SK-N-MC (cell line): ENCODE measurements at regions not wholly inside any gene's neighbourhood (a gene's known extent, or its start where the extent isn't known, plus 50 kb on each side); places are given as distances from the start of the nearest gene placed in this dataset.
"Not testable (repeated sequence)": the region's sequence is repeated elsewhere in the genome, so short reads cannot be mapped to it uniquely, and the experiment has no call there.

Source experiments
- DNase-seq: peaks from one replicate; pipeline ENCODE4 v3.0.0-alpha.2; 2011; ENCODE audit warnings: low read depth, low spot score
- H3K27ac ChIP-seq: fragments of 200-600 bp; sonication (generic); 2 replicates; pipeline ENCODE4 v1.5.1; 2016; ENCODE audit warnings: mixed run types
- H3K36me3 ChIP-seq: fragments of 200-600 bp; sonication (generic); 2 replicates; pipeline ENCODE4 v1.6.1; 2017; ENCODE audit warnings: antibody characterized with exemption, low read length, mixed read lengths; ENCODE audit not compliant: insufficient read depth
- H3K4me3 ChIP-seq: fragments of 200-600 bp; sonication (generic); 2 replicates; pipeline ENCODE4 v1.5.1; 2016
- H3K9ac ChIP-seq: fragments of 200-600 bp; sonication (generic); 2 replicates; pipeline ENCODE4 v1.8.0; 2017; ENCODE audit warnings: mixed run types, mixed read lengths; ENCODE audit not compliant: insufficient read length
- H3K9me3 ChIP-seq: fragments of 200-600 bp; sonication (generic); 2 replicates; pipeline ENCODE4 v1.6.1; 2017; ENCODE audit warnings: low read depth, mild to moderate bottlenecking, antibody characterized with exemption, low read length, moderate library complexity, mixed read lengths
- EZH2 ChIP-seq: fragments of 200-600 bp; sonication (generic); IDR thresholded peaks from one replicate; pipeline ENCODE4 v1.6.1; 2017; ENCODE audit warnings: antibody characterized with exemption
- FOXP2 ChIP-seq: optimal IDR thresholded peaks from 2 replicates; pipeline ENCODE3; 2011; ENCODE audit warnings: mild to moderate bottlenecking, moderate library complexity; ENCODE audit not compliant: insufficient read depth; ENCODE audit errors: extremely low read length, control extremely low read depth
- POLR2AphosphoS5 ChIP-seq: IDR thresholded peaks from 2 replicates; pipeline ENCODE4 v1.6.1; 2012; ENCODE audit warnings: mild to moderate bottlenecking, low read depth, low read length, borderline replicate concordance

DNA sequence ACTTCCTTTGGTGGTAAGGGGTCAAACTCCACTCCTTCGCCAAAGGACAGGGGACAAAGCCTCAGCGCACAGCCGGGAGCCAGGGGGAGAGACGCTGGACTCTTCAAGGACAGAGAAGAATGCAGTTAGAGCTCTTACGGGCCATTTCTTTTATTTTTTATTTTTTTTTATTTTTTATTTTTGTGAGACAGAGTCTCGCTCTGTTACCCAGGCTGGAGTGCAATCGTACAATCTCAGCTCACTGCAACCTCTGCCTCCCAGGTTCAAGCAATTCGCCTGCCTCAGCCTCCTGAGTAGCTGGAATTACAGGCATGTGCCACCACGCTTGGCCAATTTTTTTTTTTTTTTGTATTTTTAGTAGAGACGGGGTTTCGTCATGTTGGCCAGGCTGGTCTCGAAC, 93.2 kb upstream of the RPH3AL start, which contains the start of gene RFLNB:
Gene RFLNB (minus strand): TSS at position 101 of the 400 bp plus-strand sequence.
- not testable (repeated sequence) for H3K27ac ChIP-seq, DNase-seq, H3K9me3 ChIP-seq, H3K36me3 ChIP-seq, H3K4me3 ChIP-seq, H3K9ac ChIP-seq

DNA sequence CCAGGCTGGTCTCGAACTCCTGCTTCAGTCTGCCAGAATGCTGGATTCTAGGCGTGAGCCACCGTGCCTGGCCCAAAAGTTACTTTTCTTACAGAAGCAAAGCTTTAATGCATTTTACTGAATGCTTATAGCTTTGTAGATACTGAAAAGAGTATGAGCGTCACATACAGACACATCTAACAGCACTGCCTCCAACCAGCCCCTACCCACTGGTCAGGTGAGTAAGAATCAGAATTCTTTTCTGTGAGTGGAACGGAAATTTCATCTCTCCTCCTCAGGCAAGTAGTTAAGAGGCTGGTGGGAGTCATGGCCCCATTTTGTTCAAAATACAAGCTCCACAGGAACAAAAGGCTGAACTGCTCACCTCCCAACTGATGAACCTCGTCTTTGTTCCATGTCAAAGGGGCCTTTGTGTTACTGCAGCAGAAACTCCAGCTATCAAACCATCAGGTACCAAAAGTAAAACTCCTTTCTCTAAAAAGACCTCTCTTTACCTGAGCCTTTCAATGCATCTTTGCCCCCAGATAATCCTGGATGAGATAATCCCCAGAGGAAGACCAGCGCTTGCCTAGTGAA, 92.4 kb upstream of the RPH3AL start:
- Histone ChIP-seq H3K27ac (no peak overlapping the region), H3K9ac (no peak overlapping the region), H3K4me3 (no peak overlapping the region), H3K36me3 (no peaks in the 10 kb centered on the region), H3K9me3 (no peaks in the 10 kb centered on the region)
- DNase-seq: no peak
- TF ChIP-seq POLR2AphosphoS5 (no peak), EZH2 (no peak), FOXP2 (no peak)

DNA sequence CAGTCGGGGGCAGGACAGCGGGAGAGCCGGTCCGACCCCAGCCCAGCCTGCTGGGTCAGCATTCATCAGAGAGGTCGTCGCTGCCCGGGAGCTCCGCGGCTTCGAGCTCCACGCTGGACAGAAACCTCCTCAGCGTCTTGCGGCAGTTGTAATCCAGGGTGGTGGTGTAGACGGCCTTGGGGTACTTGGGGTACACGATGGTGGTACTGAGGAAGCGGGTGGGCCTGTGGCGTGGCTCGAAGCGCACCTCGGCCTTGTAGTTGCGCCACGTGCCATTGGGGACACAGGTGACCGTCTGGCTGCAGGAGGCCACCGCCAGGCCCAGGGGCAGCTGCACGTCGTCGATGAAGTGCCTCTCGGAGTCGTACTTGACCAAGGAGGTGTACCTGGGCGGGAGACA, 90.5 kb upstream of the RPH3AL start:
- Histone ChIP-seq H3K36me3 (no peaks in the 10 kb centered on the region), H3K4me3 (no peak overlapping the region), H3K27ac (no peak overlapping the region), H3K9ac (no peak overlapping the region), H3K9me3 (no peaks in the 10 kb centered on the region)
- TF ChIP-seq EZH2 (no peak), POLR2AphosphoS5 (no peak), FOXP2 (no peak)
- DNase-seq: no peak

DNA sequence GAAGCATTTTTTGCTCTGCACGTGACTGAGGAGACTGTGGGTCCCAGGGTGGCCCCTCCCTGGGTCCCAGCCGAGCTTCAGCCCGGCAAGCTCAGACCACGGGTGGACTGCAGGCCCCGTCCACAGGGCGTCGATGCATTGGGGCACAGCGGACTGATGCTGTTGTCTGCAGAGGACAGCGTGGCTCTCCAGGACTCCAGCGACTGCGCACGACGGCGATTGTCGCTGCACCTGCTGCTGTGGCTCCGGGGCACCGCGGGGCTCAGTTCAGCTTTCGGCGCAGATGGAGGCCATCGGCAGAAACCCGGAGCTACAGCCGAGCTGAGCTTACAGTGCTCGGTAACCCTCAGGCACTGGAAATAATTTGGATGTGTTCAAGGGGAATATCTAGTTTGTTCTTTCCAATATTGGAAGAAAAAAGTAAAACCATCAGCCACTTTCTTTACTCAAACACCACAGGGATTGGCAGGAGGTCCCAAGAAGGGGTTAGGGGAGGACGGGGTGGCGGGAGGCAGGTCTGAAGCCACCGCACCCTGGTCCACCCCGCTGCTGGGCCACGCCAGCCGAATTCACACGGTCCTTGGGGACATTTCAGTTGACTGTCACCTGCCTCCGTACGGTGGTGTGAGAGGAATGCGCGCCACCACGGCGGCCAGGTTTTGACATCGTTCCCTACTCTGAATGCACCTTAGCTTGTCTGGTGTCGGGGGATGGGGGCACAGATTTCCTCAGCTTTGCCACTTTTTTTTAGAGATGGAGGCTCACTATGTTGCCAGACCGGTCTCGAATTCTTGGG, 88.7 kb upstream of the RPH3AL start:
- no peak overlapping the region for H3K4me3 ChIP-seq
- DNase-seq: no peak
- peaks cover 4% of the 10 kb centered on the region; the same call in 1 of the 2 replicates for H3K9me3 ChIP-seq
- H3K27ac ChIP-seq: no peak overlapping the region
- no peaks in the 10 kb centered on the region for H3K36me3 ChIP-seq
- TF ChIP-seq FOXP2 (no peak), EZH2 (no peak), POLR2AphosphoS5 (no peak)
- H3K9ac ChIP-seq: no peak overlapping the region

DNA sequence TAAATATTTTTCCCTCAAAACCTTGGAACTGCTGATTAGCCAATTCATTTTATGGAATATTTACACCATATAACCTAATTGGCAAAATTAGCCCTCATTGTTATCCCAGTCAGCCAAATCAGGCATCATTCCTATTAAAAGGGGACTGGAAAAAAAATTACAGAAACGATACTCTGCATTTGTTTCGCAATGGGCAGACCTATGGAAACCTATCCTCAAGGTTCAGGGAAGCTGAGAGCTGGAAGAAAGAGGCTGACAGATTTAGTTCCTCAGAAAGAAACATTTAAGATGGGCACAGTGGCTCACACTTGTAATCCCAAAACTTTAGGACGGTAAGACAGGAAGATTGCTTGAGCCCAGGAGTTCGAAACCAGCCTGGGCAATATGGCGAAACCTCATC, 85.6 kb upstream of the RPH3AL start:
- Histone ChIP-seq H3K9ac (no peak overlapping the region), H3K4me3 (no peak overlapping the region), H3K36me3 (no peaks in the 10 kb centered on the region), H3K27ac (no peak overlapping the region), H3K9me3 (peaks cover 4% of the 10 kb centered on the region; the same call in 1 of the 2 replicates)
- DNase-seq: no peak
- TF ChIP-seq FOXP2 (no peak), POLR2AphosphoS5 (no peak), EZH2 (no peak)

DNA sequence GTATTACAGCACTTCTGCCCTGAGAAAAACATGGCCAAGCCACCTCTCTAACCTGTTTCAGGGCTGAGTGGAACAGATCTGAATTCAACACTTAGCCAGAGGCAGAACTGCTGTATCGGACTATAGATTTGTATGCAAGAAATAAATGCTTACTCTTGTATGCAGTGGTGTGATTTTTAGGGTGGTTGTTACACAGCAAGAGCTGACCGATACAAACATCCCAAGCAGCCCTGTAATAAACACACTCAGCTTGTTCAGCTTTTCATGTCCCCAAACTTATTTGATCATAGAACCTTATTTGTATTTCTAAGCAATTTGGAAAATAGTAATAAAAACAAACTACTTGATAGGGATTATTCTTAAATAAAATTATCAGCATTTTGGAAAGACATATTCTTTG, 84.9 kb upstream of the RPH3AL start:
- no peak for DNase-seq
- TF ChIP-seq FOXP2 (no peak), EZH2 (no peak), POLR2AphosphoS5 (no peak)
- H3K36me3 ChIP-seq: no peaks in the 10 kb centered on the region
- no peak overlapping the region for H3K4me3 ChIP-seq
- no peak overlapping the region for H3K27ac ChIP-seq
- peaks cover 4% of the 10 kb centered on the region; the same call in 1 of the 2 replicates for H3K9me3 ChIP-seq
- no peak overlapping the region for H3K9ac ChIP-seq

DNA sequence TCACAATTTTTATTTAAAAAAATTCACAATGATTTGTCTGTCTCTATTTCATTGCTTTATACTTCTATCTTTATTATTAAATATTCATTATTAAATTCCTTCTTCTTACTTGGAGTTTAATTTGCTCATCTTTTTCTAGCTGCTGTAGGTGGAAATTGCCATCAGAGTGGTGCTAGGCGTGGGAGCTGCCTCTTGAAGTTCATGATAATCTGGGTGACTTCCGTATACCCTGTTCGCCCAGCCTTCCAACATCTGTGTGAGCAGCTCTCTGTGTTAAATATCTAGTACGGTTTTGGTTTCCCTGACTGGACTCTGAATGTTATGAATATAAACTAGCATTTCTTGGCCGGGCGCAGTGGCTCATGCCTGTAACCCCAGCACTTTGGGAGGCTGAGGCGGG, 84.0 kb upstream of the RPH3AL start:
- no peak overlapping the region for H3K4me3 ChIP-seq
- peaks cover 4% of the 10 kb centered on the region; the same call in 1 of the 2 replicates for H3K9me3 ChIP-seq
- no peak overlapping the region for H3K9ac ChIP-seq
- H3K27ac ChIP-seq: no peak overlapping the region
- H3K36me3 ChIP-seq: no peaks in the 10 kb centered on the region
- no peak for DNase-seq
- TF ChIP-seq POLR2AphosphoS5 (no peak), FOXP2 (no peak), EZH2 (no peak)

DNA sequence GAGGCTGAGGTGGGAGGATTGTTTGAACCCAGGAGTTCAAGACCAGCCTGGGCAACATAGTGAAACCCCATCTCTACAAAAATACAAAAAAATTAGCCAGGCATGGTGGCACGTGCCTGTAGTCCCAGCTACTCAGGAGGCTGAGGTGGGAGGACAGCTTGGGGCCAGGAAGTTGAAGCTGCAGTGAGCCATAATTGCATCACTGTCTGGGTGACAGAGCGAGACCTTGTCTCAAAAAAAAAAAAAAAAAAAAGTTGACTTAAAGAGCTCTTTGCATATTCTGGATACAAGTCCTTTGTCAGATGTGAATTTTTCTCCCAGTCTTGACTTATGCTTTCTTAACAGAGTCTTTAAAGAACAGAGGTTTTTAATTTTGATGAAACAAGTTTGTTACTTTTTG, 79.9 kb upstream of the RPH3AL start:
- H3K36me3 ChIP-seq, H3K4me3 ChIP-seq, H3K9ac ChIP-seq, H3K27ac ChIP-seq, H3K9me3 ChIP-seq, DNase-seq: not testable (repeated sequence)

DNA sequence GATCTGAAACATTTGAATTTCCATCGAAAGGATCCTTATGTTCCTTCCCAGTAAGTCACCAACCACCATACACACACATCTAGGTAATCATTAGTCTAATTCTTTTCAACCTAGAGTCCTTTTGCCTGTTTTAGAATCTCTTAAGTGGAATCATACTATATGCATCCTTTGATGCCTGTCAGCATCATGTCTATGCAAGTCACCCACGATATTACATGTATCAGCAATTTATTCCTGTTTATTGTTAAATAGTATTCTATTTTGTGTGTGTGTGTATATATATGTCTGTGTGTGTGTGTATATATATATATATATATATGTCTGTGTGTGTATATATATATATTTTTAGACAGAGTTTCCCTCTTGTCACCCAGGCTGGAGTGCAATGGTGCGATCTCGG, 78.9 kb upstream of the RPH3AL start:
- Histone ChIP-seq H3K9me3 (no peaks in the 10 kb centered on the region; the same call in 1 of the 2 replicates), H3K4me3 (no peak overlapping the region), H3K36me3 (no peaks in the 10 kb centered on the region), H3K27ac (no peak overlapping the region), H3K9ac (no peak overlapping the region)
- TF ChIP-seq POLR2AphosphoS5 (no peak), FOXP2 (no peak), EZH2 (no peak)
- no peak for DNase-seq
